SHP77 treated with DMSO at 0.1 percent for 48 hours (cell line): ENCODE measurements at regions not wholly inside any gene's neighbourhood (a gene's known extent, or its start where the extent isn't known, plus 50 kb on each side); places are given as distances from the start of the nearest gene placed in this dataset.

Experiments
- DNase-seq: peaks from one replicate; lab custom pipeline; 2025; lab: John Stamatoyannopoulos, UW

GRCh38 chr7:118080947-118081346, 103.0 kb upstream of the LSM8 start:
- DNase-seq = no peak

- no peak for DNase-seq
These were observed 101.5 kb upstream of the LSM8 start for GRCh38 chr7:118082506-118082905.

DNA sequence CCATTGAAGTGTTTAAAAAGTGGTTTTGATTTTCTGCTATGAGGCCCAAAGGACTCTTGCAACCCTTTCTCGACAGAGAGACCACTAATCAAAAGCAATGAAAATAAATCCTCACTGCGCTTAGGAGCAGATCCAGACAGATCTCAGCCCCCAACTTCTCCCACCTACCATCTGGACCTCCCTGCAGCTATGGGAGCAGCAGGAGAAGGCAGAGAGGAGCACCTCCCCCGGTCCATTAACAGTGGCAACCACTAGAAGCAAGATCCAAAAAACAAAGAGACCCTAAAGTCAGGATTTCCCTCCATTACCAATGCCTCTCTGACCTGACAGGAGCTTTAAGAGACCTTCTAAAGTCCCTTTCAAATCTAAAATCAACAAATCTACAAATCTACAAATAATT, 99.0 kb upstream of the LSM8 start:
- DNase-seq = no peak

DNA sequence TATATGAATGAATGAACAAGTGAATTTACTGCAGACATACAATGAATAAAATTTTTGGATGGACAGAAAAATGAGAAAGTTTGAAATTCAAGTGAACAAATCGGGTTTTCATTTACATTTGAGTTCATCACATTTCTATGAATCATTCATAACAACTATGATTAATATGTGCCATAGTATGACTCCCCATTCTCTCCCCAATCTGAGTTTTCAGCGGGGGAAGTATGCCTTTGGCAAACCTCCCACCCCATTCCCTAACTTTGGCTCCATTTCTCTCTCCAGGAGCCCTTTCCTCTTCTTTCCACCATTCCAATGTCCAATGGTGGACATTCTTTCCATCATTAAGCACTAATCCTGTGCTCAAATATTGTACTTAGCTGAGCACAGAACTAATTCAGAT, 96.8 kb upstream of the LSM8 start:
- no peak for DNase-seq

GRCh38 chr7:118094044-118094443, 89.9 kb upstream of the LSM8 start:
- DNase-seq = no peak

GRCh38 chr7:118104812-118105441, 79.0 kb upstream of the LSM8 start:
- DNase-seq = peak; percentile 11

DNA sequence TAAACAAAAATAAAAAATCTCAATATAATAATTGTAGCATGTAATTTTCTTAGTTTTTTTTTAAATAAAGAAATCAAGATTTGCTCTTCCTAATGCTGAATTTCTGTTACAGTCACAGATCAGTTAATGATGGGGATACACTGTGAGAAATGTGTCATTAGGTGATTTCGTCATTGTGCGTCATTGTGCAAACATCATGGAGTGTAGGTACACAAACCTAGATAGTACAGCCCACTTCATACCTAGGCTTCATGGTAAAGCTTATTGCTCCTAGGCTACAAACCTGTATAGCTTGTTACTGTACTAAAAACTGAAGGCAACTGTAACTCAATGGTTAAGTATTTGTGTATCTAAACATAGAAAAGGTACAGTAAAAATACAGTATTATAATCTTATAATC, 74.4 kb upstream of the LSM8 start:
- DNase-seq = peak; percentile 88

GRCh38 chr7:118110178-118110925, 73.6 kb upstream of the LSM8 start:
- DNase-seq = no peak

GRCh38 chr7:118111347-118111746, 72.6 kb upstream of the LSM8 start:
- DNase-seq = no peak

DNA sequence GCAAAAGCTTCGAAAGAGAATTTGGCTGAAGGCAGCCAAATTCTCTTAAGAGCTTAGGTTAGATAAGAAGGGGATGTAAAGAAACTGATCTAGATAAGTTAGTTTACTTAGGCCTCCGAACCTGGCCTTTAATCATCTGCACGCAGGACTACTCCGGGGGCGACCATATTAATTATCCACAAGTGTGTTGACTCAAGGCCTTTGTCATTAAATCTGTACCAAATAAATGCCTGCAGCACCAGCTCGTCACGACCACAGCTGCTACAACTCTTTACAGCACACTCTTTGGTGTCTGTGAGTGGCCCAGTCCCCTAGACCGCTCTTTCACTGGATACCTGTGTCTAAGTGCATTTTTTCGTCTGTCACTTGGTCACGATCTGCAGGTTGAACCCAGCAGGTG, 69.8 kb upstream of the LSM8 start:
- no peak for DNase-seq

DNA sequence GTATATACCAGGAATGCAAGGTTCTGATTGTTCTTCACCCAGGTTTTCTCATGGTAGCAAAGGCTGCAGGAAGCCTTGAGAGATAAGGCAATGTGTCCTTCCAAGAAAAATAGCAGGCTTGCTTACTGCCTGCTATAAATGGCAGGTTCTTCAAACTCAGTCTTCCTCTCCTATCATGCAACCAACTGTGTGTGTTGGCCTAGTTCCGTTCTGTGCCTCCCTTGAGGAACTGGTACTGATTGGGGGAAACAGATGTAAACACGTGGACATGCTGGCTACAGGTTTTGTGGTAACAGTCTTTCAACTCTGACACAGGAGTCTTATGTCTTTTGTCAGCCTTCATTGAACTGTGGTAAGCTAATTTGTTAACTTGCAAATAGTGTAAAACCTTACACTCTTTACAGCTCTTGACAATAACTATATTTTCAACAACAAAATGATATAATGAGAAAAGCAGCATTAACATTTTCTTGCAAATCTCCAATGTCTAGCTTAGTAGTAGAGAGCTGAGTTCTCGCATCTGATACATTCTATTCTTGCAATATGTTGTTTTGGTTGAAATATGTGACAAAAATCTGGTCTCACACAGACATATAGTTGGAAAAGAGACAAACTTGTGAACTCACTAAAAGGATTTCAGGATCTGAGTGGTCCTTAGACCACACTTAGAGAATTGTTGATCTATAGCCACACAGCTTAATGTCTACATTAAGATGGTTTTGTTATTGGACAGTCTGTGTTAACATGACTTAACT, 54.7 kb upstream of the LSM8 start:
- DNase-seq = no peak

DNA sequence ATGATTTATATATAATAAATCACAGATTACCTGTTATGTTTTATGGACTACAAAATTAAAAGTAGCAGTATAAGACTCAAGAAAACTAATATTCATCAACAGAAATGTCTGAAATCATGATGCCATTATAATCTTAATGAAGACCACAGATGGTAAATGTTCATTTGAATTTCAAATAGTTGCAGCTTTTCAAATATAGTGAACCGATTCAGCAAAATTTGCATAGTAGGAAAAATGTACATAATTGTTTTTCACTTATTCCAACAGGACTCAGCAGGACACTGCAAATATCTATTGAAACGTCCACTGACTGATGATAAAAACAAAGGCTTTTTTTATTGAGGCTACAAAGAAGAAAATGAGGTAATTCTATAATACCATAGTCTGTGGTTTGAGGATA, 51.2 kb upstream of the LSM8 start:
- no peak for DNase-seq
